ENCODE measurements at regions not wholly inside any gene's neighbourhood (a gene's known extent, or its start where the extent isn't known, plus 50 kb on each side); places are given as distances from the start of the nearest gene placed in this dataset.
"Not testable (repeated sequence)": the region's sequence is repeated elsewhere in the genome, so short reads cannot be mapped to it uniquely, and the experiment has no call there.

DNA sequence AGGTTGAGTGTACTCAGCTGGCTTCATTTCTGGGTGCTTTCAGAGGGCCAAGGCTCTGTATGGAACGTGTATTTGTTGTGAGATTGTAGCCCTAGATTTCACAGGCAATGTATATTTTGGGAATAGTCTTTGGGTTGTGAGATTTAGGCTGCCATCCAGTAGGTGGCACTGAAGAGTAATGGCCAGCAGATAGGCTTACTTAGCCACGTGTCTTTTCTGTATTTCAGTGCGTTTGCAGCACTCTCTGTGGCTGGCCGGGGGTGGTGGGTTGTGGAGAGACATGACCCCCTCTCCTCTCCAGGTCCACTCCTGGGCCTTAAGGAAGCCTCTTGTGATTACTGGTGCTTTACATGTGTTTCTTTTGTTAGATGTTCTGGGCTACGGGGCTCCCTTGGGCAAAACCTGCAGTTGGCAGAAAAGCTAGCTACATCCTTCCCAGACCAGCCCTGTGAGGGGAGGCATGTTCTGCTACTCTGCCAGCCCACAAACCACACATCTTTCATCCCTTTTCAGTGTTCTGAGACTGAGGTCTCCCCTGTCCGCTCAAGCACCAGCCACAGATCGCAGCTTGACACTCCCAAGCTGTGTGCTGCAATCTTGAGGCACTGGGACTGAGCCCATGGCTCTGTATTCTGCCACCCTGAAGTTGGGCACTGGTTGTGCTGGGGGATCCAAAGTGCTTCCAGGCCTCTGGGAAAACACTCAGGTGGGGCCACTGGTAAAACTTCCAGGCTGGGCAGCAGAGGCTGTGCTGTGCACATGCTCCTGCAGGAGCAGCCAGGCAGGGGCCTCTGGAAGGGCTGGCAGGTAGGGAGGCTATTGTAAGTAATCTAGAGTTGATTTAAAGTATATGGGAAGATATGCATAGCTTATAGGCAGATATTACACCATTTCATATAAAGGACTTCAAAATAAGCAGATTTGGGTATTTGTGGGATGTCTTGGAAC, 1096.8 kb upstream of the PCDH20 start:
- DNase-seq, result peak; percentile 12
- ATAC-seq (ENCODE audit: poor library complexity), result no peak

GRCh38 chr13:62510906-62511655, 1095.4 kb upstream of the PCDH20 start:
- DNase-seq (no peak), ATAC-seq (ENCODE audit: poor library complexity) (no peak)
- intact Hi-C loops (cut with DNase I), result no loop called here

More for the DNA sequence above, 1096.8 kb upstream of the PCDH20 start:
- intact Hi-C loops (cut with DNase I), result no loop called here

GRCh38 chr13:62502588-62502987, 1086.9 kb upstream of the PCDH20 start:
- ATAC-seq (ENCODE audit: poor library complexity), result no peak
- DNase-seq, result no peak
- intact Hi-C loops (cut with DNase I), result no loop called here

- intact Hi-C loops (cut with DNase I), result no loop called here
- ATAC-seq (ENCODE audit: poor library complexity) (no peak), DNase-seq (no peak)
Observed at GRCh38 chr13:62489731-62490130, 1074.1 kb upstream of the PCDH20 start.

- ATAC-seq (ENCODE audit: poor library complexity) (no peak), DNase-seq (no peak)
- intact Hi-C loops (cut with DNase I), result no loop called here
Observed at GRCh38 chr13:62483774-62484173, 1068.1 kb upstream of the PCDH20 start.

GRCh38 chr13:62482351-62482750, 1066.7 kb upstream of the PCDH20 start:
- intact Hi-C loops (cut with DNase I), result no loop called here
- no peak for DNase-seq

DNA sequence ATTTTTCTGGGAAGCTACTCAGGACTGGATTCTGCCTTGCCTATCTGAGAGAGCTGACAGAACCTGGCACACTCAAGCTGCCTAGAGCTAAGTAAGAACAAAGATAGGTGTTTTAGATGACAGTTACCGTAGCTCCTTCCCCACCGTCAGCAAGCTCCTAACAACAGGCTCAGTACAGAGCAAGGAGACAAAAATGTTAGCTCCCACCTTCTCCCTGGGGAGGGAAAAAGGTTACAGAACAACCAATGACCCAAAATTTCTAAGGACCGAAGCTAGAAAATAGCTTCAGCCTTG, 1058.2 kb upstream of the PCDH20 start:
- DNase-seq (no peak), ATAC-seq (ENCODE audit: poor library complexity) (no peak)
- intact Hi-C loops (cut with DNase I), result no loop called here

More at GRCh38 chr13:62482351-62482750, 1066.7 kb upstream of the PCDH20 start:
- ATAC-seq (ENCODE audit: poor library complexity), result no peak

DNA sequence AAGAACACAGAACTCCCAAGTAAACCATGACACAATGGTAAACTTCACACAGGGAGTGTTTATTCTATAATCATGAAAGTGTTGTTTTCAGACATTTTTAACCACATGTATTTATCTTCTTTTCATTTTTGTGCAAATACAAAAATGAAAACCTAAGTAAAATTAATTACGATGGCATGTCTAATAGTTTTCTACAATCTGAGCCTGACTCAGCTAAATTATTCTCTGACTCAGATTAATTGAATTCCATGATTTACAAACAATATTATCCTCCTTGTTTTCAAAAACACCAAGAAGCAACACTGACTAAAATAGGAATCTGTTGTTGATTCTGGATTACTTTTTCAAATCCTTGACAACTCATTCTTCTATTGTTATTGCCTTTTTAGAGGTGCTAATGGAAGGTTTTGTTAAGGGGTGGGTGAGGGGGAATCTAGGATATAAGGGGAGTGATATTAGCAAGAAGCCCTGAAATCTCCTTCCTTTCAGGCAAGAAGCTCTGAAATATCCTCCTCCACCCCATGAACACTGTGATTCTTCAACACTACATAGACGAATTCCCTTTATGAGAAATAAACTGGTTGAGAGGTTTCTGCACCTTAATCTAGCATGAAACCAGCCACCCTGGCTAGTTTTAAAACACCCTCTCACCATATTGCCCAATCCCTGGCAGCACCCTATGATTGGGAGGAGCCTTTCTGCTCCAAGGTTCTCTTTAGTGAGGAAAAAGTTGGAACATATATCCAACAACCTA, 1057.7 kb upstream of the PCDH20 start:
- ATAC-seq (ENCODE audit: poor library complexity), result no peak
- no peak for DNase-seq
- intact Hi-C loops (cut with DNase I), result no loop called here

DNA sequence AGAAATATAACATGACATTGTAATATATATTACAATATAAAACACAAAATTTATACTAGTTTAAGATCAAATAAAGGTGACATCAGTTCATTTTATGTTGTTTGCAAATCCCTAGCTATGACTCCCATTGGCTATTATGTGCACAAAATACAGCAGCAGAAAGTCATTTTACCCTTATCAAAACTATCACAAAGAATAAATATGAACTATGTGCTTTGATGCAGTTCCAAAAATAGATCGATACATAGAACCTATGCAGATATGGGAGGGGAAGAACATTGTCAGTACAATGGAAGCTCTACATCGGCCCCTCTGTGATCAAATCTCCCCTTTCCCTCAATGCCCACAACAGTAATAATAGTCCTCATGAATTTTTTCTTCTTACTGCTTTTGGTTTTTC, 1038.1 kb upstream of the PCDH20 start:
- ATAC-seq (ENCODE audit: poor library complexity), result no peak
- intact Hi-C loops (cut with DNase I), result no loop called here
- DNase-seq, result no peak

- DNase-seq (no peak), ATAC-seq (ENCODE audit: poor library complexity) (no peak)
- intact Hi-C loops (cut with DNase I), result no loop called here
Observed at GRCh38 chr13:62450759-62451158, 1035.1 kb upstream of the PCDH20 start.

DNA sequence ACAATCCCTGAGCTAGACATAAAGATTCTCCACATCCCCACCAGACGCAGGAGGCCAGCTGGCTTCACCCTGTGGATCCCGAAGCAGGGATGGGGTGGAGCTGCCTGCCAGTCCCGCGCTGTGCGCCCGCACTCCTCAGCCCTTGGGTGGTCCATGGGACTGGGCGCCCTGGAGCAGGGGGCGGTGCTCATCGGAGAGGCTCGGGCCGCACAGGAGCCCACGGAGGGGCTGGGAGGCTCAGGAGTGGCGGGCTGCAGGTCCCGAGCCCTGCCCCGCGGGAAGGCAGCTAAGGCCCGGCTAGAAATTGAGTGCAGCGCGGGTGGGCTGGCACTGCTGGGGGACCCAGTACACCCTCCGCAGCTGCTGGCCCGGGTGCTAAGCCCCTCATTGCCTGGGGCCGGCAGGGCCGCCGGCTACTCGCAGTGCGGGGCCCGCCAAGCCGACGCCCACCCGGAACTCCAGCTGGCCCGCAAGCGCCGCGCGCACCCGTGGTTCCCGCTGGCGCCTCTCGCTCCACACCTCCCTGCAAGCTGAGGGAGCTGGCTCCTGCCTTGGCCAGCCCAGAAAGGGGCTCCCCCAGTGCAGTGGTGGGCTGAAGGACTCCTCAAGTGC, 1032.2 kb upstream of the PCDH20 start:
- intact Hi-C loops (cut with DNase I); ATAC-seq (ENCODE audit: poor library complexity); DNase-seq: not testable (repeated sequence)

GRCh38 chr13:62444805-62445204, 1029.2 kb upstream of the PCDH20 start:
- no peak for DNase-seq
- ATAC-seq (ENCODE audit: poor library complexity), result no peak
- intact Hi-C loops (cut with DNase I), result no loop called here

GRCh38 chr13:62434081-62434480, 1018.4 kb upstream of the PCDH20 start:
- ATAC-seq (ENCODE audit: poor library complexity) (no peak), DNase-seq (no peak)
- intact Hi-C loops (cut with DNase I), result no loop called here

- intact Hi-C loops (cut with DNase I), result no loop called here
- DNase-seq (no peak), ATAC-seq (ENCODE audit: poor library complexity) (no peak)
Observed at GRCh38 chr13:62433660-62434059, 1018.0 kb upstream of the PCDH20 start.

- intact Hi-C loops (cut with DNase I), result no loop called here
- ATAC-seq (ENCODE audit: poor library complexity) (no peak), DNase-seq (no peak)
Observed at GRCh38 chr13:62432906-62433305, 1017.3 kb upstream of the PCDH20 start.

GRCh38 chr13:62432295-62432694, 1016.6 kb upstream of the PCDH20 start:
- intact Hi-C loops (cut with DNase I), result no loop called here
- ATAC-seq (ENCODE audit: poor library complexity), result no peak
- DNase-seq, result no peak

GRCh38 chr13:62431852-62432251, 1016.2 kb upstream of the PCDH20 start:
- intact Hi-C loops (cut with DNase I), result no loop called here
- DNase-seq, result no peak
- ATAC-seq (ENCODE audit: poor library complexity), result no peak

GRCh38 chr13:62418872-62419271, 1003.2 kb upstream of the PCDH20 start:
- DNase-seq (no peak), ATAC-seq (ENCODE audit: poor library complexity) (no peak)
- intact Hi-C loops (cut with DNase I), result no loop called here

GRCh38 chr13:62418376-62418775, 1002.7 kb upstream of the PCDH20 start:
- intact Hi-C loops (cut with DNase I), result no loop called here
- DNase-seq (no peak), ATAC-seq (ENCODE audit: poor library complexity) (no peak)
